Panc1 (cell line): ENCODE measurements at regions not wholly inside any gene's neighbourhood (a gene's known extent, or its start where the extent isn't known, plus 50 kb on each side); places are given as distances from the start of the nearest gene placed in this dataset.

ENCODE experiments used
- ATAC-seq: fragments of 200-7000 bp; cut with Tn5 transposase; 2 replicates; pipeline ENCODE4 v1.9.1; 2020; ENCODE audit warnings: mild to moderate bottlenecking, moderate library complexity
- BruUV-seq: library from RNA; stranded (reverse); fragments of 400-500 nt; replicated peaks from 2 replicates; lab custom pipeline; 2021; lab: Mats Ljungman, UMichigan
- CTCF ChIA-PET: fragments of 300-600 bp; sonication (Branson Sonifier 250); formaldehyde crosslinking; loops from one replicate; lab custom pipeline; 2022; ENCODE audit warnings: antibody characterized with exemption; lab: Charles Lee
- POLR2A ChIA-PET: fragments of 300-600 bp; sonication (Branson Sonifier 250); formaldehyde crosslinking; loops from one replicate; lab custom pipeline; 2022; ENCODE audit warnings: antibody characterized with exemption; lab: Charles Lee
- DNase-seq: peaks from one replicate; pipeline ENCODE4 v3.0.0-alpha.2; 2010; ENCODE audit warnings: low read depth, low spot score
- H3K27ac ChIP-seq: 2 replicates; pipeline ENCODE4 v1.5.1; 2011; ENCODE audit warnings: mild to moderate bottlenecking, low read length, inconsistent platforms
- H3K27me3 ChIP-seq: fragments of 200-500 bp; sonication (Bioruptor generic); 2 replicates; pipeline ENCODE4 v1.6.0; 2014; ENCODE audit warnings: low read length, inconsistent platforms; ENCODE audit not compliant: control insufficient read depth, insufficient read depth
- H3K36me3 ChIP-seq: fragments of 200-500 bp; sonication (Bioruptor generic); 2 replicates; pipeline ENCODE4 v1.5.1; 2014; ENCODE audit warnings: inconsistent platforms, mild to moderate bottlenecking, low read length, moderate library complexity; ENCODE audit not compliant: control insufficient read depth, insufficient read depth
- H3K4me1 ChIP-seq: 2 replicates; pipeline ENCODE4 v1.5.1; 2011; ENCODE audit warnings: inconsistent platforms, mild to moderate bottlenecking, low read length, moderate library complexity; ENCODE audit not compliant: control insufficient read depth, insufficient read depth
- H3K4me3 ChIP-seq, 2 experiments: 2 replicates each; pipeline ENCODE4 v1.5.1; 2011 to 2012; ENCODE audit warnings: low read depth in 2 of 2, low read length in 2 of 2, mild to moderate bottlenecking in 2 of 2, inconsistent platforms in 1 of 2, moderate library complexity in 1 of 2
- H3K9me3 ChIP-seq: fragments of 200-500 bp; sonication (Bioruptor generic); 2 replicates; pipeline ENCODE4 v1.5.1; 2014; ENCODE audit warnings: low read depth, mild to moderate bottlenecking, inconsistent platforms, low read length, moderate library complexity; ENCODE audit not compliant: control insufficient read depth, insufficient read depth
- POLR2AphosphoS5 ChIP-seq: IDR thresholded peaks from 2 replicates; pipeline ENCODE4 v1.6.1; 2012; ENCODE audit warnings: mild to moderate bottlenecking, low read depth, low read length, moderate library complexity
- SIN3A ChIP-seq: IDR thresholded peaks from 2 replicates; pipeline ENCODE4 v1.6.1; 2012; ENCODE audit warnings: low read depth, mild to moderate bottlenecking, low read length, moderate library complexity, borderline replicate concordance; ENCODE audit not compliant: insufficient read depth
- TCF7L2 ChIP-seq: IDR thresholded peaks from 2 replicates; pipeline ENCODE4 v1.6.1; 2011; ENCODE audit warnings: mild to moderate bottlenecking, low read depth, low read length, inconsistent platforms
- in situ Hi-C: cut with HindIII; loops from 2 replicates; pipeline ENCODE4 v1.10.0; 2016; ENCODE audit warnings: low sequenced_read_pairs, low pct_unique_long_range_greater_than_20kb
- intact Hi-C: fragments of 100-400 bp; cut with micrococcal nuclease; formaldehyde crosslinking; loops from one replicate; pipeline ENCODE4 v1.10.0; 2022; ENCODE audit not compliant: unreplicated experiment
- TF ChIP-seq, protein P1 (sequence below): fragments of 450-650 bp; IDR thresholded peaks from 2 replicates; pipeline ENCODE4 v1.5.1; 2017; ENCODE audit warnings: mild to moderate bottlenecking
- TF ChIP-seq, protein P2 (sequence below), 2 experiments: IDR thresholded peaks; 2 replicates each; pipeline ENCODE4 v1.6.1; 2011 to 2012; ENCODE audit warnings: low read depth in 2 of 2, control low read depth in 1 of 2, low read length in 1 of 2, mild to moderate bottlenecking in 1 of 2, moderate library complexity in 1 of 2; ENCODE audit not compliant: insufficient read depth in 1 of 2

DNA sequence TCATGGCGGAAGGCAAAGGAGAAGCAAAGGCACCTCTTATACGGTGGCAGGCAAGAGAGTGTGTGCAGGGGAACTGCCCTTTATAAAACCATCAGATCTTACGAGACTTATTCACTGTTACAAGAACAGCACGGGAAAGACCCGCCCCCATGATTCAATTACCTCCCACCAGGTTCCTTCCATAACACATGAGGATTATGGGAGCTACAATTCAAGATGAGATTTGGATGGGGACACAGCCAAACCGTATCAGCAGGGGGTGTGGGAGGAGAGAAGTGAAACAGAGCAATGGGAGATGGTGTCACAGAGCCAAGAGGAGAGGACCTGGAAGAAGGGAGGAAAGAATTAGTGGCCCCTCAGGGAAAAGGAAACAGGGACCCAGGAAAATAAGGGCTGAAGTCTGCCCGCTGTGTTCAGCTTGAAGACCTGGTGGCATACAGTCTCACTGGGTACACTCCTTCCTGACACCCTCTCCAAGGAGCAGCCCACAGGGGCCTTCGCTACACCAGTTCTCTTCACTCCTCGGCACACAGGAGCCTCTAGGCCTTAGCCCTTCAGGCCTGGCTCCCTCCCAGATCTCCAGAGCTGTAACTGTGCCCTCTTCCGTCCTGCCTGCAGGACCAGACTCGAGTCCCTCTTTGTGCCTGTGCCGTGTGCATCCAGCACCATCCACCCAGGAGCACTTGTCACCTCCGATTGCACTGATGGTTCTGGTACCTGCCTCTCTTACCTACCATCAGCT lies 262.1 kb downstream of the EIPR1 start:
- POLR2A ChIA-PET, result no interaction called here
- no TSS peak for BruUV-seq
- no peak for TF ChIP-seq SIN3A
- Histone ChIP-seq H3K4me1 (no peaks in the 10 kb centered on the region), H3K27ac (no peak overlapping the region), H3K36me3 (no peaks in the 10 kb centered on the region), H3K27me3 (no peaks in the 10 kb centered on the region), H3K4me3 (no peak overlapping the region), H3K9me3 (no peaks in the 10 kb centered on the region)
- DNase-seq (no peak), ATAC-seq (no peak)
- in situ Hi-C loops (no loop called here), intact Hi-C loops (no loop called here)
- CTCF ChIA-PET, result no interaction called here

DNA sequence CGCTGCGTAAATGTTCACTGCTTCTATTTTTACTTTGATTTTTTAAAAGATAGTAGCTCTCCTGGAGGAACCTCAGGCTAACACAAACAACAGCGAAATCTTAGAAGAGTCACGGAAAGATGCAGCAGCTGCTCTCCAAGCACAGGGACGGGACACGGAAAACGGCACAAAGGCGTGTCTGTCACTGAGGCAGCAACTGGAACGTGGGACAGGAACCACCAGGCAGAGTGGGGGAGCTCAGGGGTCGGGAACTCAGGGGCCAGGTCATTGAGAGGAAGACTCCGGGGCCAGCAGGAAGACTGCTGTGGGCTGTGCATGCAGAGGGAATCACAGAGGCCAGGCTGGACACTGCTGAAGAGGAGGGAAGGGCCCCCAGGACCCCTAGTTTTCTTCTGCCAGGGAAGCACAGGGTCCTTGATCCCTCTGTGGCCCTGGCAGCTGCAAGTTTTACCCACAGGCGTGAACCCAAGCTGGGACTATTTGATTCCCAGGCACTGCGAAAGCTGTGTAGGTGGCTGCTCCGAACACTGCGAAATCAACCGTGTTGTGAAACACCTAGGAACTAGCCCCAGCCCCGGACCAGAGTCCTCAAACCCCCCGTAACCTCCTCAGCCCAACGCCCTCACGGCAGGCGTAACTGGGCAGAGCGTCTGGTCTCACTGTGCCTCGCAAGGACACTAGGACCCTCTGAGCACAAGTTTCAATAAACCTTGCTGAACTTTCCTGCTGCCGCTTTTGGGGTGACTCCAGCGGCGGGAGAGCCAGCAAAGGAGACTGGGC lies 263.0 kb downstream of the EIPR1 start:
- no peak for TF ChIP-seq POLR2AphosphoS5
- TF ChIP-seq TCF7L2, result no peak
- TF ChIP-seq SIN3A, result no peak
- TF ChIP-seq, protein P1, sequence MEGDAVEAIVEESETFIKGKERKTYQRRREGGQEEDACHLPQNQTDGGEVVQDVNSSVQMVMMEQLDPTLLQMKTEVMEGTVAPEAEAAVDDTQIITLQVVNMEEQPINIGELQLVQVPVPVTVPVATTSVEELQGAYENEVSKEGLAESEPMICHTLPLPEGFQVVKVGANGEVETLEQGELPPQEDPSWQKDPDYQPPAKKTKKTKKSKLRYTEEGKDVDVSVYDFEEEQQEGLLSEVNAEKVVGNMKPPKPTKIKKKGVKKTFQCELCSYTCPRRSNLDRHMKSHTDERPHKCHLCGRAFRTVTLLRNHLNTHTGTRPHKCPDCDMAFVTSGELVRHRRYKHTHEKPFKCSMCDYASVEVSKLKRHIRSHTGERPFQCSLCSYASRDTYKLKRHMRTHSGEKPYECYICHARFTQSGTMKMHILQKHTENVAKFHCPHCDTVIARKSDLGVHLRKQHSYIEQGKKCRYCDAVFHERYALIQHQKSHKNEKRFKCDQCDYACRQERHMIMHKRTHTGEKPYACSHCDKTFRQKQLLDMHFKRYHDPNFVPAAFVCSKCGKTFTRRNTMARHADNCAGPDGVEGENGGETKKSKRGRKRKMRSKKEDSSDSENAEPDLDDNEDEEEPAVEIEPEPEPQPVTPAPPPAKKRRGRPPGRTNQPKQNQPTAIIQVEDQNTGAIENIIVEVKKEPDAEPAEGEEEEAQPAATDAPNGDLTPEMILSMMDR, result no peak
- TF ChIP-seq, protein P2, sequence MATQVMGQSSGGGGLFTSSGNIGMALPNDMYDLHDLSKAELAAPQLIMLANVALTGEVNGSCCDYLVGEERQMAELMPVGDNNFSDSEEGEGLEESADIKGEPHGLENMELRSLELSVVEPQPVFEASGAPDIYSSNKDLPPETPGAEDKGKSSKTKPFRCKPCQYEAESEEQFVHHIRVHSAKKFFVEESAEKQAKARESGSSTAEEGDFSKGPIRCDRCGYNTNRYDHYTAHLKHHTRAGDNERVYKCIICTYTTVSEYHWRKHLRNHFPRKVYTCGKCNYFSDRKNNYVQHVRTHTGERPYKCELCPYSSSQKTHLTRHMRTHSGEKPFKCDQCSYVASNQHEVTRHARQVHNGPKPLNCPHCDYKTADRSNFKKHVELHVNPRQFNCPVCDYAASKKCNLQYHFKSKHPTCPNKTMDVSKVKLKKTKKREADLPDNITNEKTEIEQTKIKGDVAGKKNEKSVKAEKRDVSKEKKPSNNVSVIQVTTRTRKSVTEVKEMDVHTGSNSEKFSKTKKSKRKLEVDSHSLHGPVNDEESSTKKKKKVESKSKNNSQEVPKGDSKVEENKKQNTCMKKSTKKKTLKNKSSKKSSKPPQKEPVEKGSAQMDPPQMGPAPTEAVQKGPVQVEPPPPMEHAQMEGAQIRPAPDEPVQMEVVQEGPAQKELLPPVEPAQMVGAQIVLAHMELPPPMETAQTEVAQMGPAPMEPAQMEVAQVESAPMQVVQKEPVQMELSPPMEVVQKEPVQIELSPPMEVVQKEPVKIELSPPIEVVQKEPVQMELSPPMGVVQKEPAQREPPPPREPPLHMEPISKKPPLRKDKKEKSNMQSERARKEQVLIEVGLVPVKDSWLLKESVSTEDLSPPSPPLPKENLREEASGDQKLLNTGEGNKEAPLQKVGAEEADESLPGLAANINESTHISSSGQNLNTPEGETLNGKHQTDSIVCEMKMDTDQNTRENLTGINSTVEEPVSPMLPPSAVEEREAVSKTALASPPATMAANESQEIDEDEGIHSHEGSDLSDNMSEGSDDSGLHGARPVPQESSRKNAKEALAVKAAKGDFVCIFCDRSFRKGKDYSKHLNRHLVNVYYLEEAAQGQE (IDR thresholded peaks at IDR 0.05; ENCODE audit: insufficient read depth in 1 of 2, low read depth in 2 of 2, low read length in 1 of 2), result no peak
- no peaks in the 10 kb centered on the region for H3K27me3 ChIP-seq
- in situ Hi-C loops (no loop called here), intact Hi-C loops (no loop called here)
- no peak overlapping the region for H3K27ac ChIP-seq
- no peaks in the 10 kb centered on the region for H3K36me3 ChIP-seq
- ChIA-PET CTCF (no interaction called here), POLR2A (no interaction called here)
- ATAC-seq, result no peak
- no peaks in the 10 kb centered on the region for H3K4me1 ChIP-seq
- BruUV-seq, result no TSS peak
- H3K4me3 ChIP-seq, result no peak overlapping the region
- DNase-seq, result no peak
- H3K9me3 ChIP-seq, result no peaks in the 10 kb centered on the region

DNA sequence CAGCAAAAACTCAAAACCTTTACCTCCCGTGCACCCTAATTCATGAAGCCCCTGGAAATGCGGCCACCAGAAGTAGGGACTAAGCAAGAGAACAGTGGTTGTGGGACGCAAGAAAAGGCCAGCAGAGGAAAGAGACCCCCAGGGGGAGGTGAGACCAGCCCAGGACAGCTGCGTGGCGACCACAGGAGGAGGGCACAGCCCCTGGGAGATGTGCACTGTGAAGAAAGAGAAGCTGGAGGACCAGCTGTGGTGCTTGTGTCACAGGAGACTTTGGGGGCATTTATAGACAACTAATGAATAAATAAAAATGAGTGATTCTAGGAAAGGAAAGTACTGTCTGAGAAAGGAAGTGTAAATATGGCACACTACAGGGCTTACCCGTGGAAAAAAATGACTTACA lies 263.8 kb downstream of the EIPR1 start:
- no TSS peak for BruUV-seq
- intact Hi-C loops, result no loop called here
- TF ChIP-seq POLR2AphosphoS5, result no peak
- Histone ChIP-seq H3K27ac (no peak overlapping the region), H3K4me1 (no peaks in the 10 kb centered on the region), H3K27me3 (no peaks in the 10 kb centered on the region), H3K4me3 (no peak overlapping the region), H3K36me3 (no peaks in the 10 kb centered on the region), H3K9me3 (no peaks in the 10 kb centered on the region)
- ATAC-seq (no peak), DNase-seq (no peak)
- in situ Hi-C loops, result no loop called here
- CTCF ChIA-PET, result no interaction called here
- POLR2A ChIA-PET, result no interaction called here
